ENCODE measurements at regions not wholly inside any gene's neighbourhood (a gene's known extent, or its start where the extent isn't known, plus 50 kb on each side); places are given as distances from the start of the nearest gene placed in this dataset.
"Not testable (repeated sequence)": the region's sequence is repeated elsewhere in the genome, so short reads cannot be mapped to it uniquely, and the experiment has no call there.

GRCh38 chr5:157971571-157972216 is 112.7 kb upstream of the CLINT1 start (continued):
- TF ChIP-seq RELA (IDR thresholded peaks at IDR 0.05; ENCODE audit: borderline replicate concordance, partially characterized antibody) (no peak), BCL3 (IDR thresholded peaks at IDR 0.05; ENCODE audit: borderline replicate concordance, insufficient read depth, low read depth, low read length, poor library complexity, severe bottlenecking) (no peak), STAT3 (IDR thresholded peaks at IDR 0.05; ENCODE audit: low read depth, low read length) (no peak), GABPA (IDR thresholded peaks at IDR 0.05; ENCODE audit: low read depth) (no peak)

GRCh38 chr5:157968570-157968969 is 109.6 kb upstream of the CLINT1 start:
- POLR2A ChIA-PET = not testable (repeated sequence)

More at GRCh38 chr5:157968570-157968969, 109.6 kb upstream of the CLINT1 start:
- BruUV-seq (replicated peaks); H3K36me3 ChIP-seq (ENCODE audit: control insufficient read depth in 2 of 2, insufficient read depth in 2 of 2, low read length in 1 of 2); H3K9ac ChIP-seq (ENCODE audit: control insufficient read depth, insufficient read depth, low read length); H3K4me3 ChIP-seq; in situ Hi-C loops (cut with MboI); DNase-seq (ENCODE audit: low read depth, low spot score); ATAC-seq; H4K20me1 ChIP-seq (ENCODE audit: control insufficient read depth, insufficient read depth); H3K27ac ChIP-seq (ENCODE audit: control insufficient read depth, insufficient read depth); H2AFZ ChIP-seq (ENCODE audit: control insufficient read depth, low read depth, low read length); RAD21 ChIA-PET (ENCODE audit: unreplicated experiment); FAIRE-seq; intact Hi-C loops (cut with micrococcal nuclease; ENCODE audit: unreplicated experiment); H3K4me1 ChIP-seq (ENCODE audit: control insufficient read depth, insufficient read depth, low read length); H3K4me2 ChIP-seq (ENCODE audit: control insufficient read depth, insufficient read depth); H3K79me2 ChIP-seq (ENCODE audit: control insufficient read depth, insufficient read depth, low read length); H3K27me3 ChIP-seq (replicated peaks in 1 of 2; ENCODE audit: control insufficient read depth in 2 of 2, insufficient read depth in 2 of 2, low read length in 1 of 2); CTCF ChIA-PET; H3K9me3 ChIP-seq (replicated peaks; ENCODE audit: control insufficient read depth, insufficient read depth, low read length): not testable (repeated sequence)
- SMC1A ChIA-PET (ENCODE audit: uncharacterized antibody, unreplicated experiment) = interaction anchor here (1.2 kb wide), 1 partner anchor 670 kb away, joined by 3 read pairs; no protein-coding TSS in a partner anchor
- WGBS (ENCODE audit: insufficient coverage, insufficient replicate concordance, low lambda C conversion rate, missing lambda C conversion rate) = 14% methylated on average over 6 of the region's 6 CpGs
